GM12878 (cell line): ENCODE measurements at regions not wholly inside any gene's neighbourhood (a gene's known extent, or its start where the extent isn't known, plus 50 kb on each side); places are given as distances from the start of the nearest gene placed in this dataset.

Experiments
- CTCF ChIP-seq, 3 experiments: IDR thresholded peaks in 2 of 3; conservative IDR thresholded peaks in 1 of 3; 2 replicates each; pipeline ENCODE4 v1.5.1; 2011; ENCODE audit warnings: low read depth in 3 of 3, low read length in 3 of 3, mild to moderate bottlenecking in 3 of 3, control low read depth in 2 of 3, moderate library complexity in 2 of 3, inconsistent platforms in 1 of 3, mixed read lengths in 1 of 3; ENCODE audit not compliant: control insufficient read depth in 2 of 3, insufficient read depth in 1 of 3; ENCODE audit errors: extremely low read depth in 1 of 3
- SPI1 ChIP-seq: IDR thresholded peaks from 2 replicates; pipeline ENCODE4 v1.6.1; 2011; ENCODE audit warnings: low read depth, mild to moderate bottlenecking, low read length, moderate library complexity, borderline replicate concordance; ENCODE audit not compliant: insufficient read depth

- TF ChIP-seq SPI1: no peak
- no peak for TF ChIP-seq CTCF (IDR thresholded peaks at IDR 0.05 in 2 of 3, conservative IDR thresholded peaks at IDR 0.05 in 1 of 3; ENCODE audit: control insufficient read depth in 2 of 3, extremely low read depth in 1 of 3, insufficient read depth in 1 of 3, low read depth in 3 of 3, low read length in 3 of 3)
Measured at GRCh38 chr6:156190270-156190669, 586.9 kb upstream of the ARID1B start.
